HepG2 (cell line): ENCODE measurements at regions not wholly inside any gene's neighbourhood (a gene's known extent, or its start where the extent isn't known, plus 50 kb on each side); places are given as distances from the start of the nearest gene placed in this dataset.

Experiments used
- ATAC-seq: fragments of 200-7000 bp; cut with Tn5 transposase; 3 replicates; pipeline ENCODE4 v1.9.1; 2020; ENCODE audit warnings: mild to moderate bottlenecking, moderate library complexity
- BruUV-seq: library from RNA; stranded (reverse); fragments of 400-500 nt; replicated peaks from 2 replicates; lab custom pipeline; 2021; lab: Mats Ljungman, UMichigan
- CTCF ChIA-PET: fragments of 300-600 bp; formaldehyde crosslinking; extraction: SDS; loops from one replicate; lab custom pipeline; 2021; ENCODE audit warnings: low total read pairs, inconsistent platforms, low intra/inter-chr PET ratio; lab: Yijun Ruan, JAX
- POLR2A ChIA-PET: fragments of 350-600 bp; sonication (Branson Sonifier 250); formaldehyde crosslinking; loops from one replicate; lab custom pipeline; 2020; ENCODE audit warnings: antibody characterized with exemption, inconsistent platforms; lab: Yijun Ruan, JAX
- DNase-seq: peaks from one replicate; pipeline ENCODE4 v3.0.0-alpha.2; 2015; ENCODE audit warnings: low spot score
- FAIRE-seq: peaks from 3 replicates; lab custom pipeline; 2011; peaks lifted over from hg19 to GRCh38; lab: Jason Lieb, UNC
- H2AFZ ChIP-seq: one replicate; pipeline ENCODE4 v1.6.1; 2011; ENCODE audit warnings: low read length, inconsistent platforms
- H3K27ac ChIP-seq: fragments of 300-600 bp; 3 replicates; pipeline ENCODE4 v1.8.0; 2011; ENCODE audit warnings: mixed run types, mild to moderate bottlenecking, mixed read lengths, low read length, inconsistent platforms; ENCODE audit not compliant: insufficient read depth; ENCODE audit errors: extremely low read length
- H3K27me3 ChIP-seq, 2 experiments: fragments of 200-600 bp in 1 of 2; 2 replicates in 1 of 2; 3 replicates in 1 of 2; pipeline versions ENCODE4 v1.6.0 to v1.8.0; 2011; ENCODE audit warnings: low read length in 2 of 2, mild to moderate bottlenecking in 2 of 2, moderate library complexity in 2 of 2, inconsistent platforms in 1 of 2; ENCODE audit not compliant: insufficient read depth in 2 of 2, control insufficient read depth in 1 of 2
- H3K36me3 ChIP-seq, 2 experiments: fragments of 200-600 bp in 1 of 2; replicated peaks in 1 of 2; 2 replicates in 1 of 2; 3 replicates in 1 of 2; pipeline versions ENCODE4 v1.5.1 to v1.8.0; 2011; ENCODE audit warnings: low read length in 2 of 2, inconsistent platforms in 1 of 2; ENCODE audit not compliant: insufficient read depth in 2 of 2, control insufficient read depth in 1 of 2
- H3K4me1 ChIP-seq: 2 replicates; pipeline ENCODE4 v1.5.1; 2012; ENCODE audit warnings: low read length, inconsistent platforms; ENCODE audit not compliant: insufficient read depth
- H3K4me2 ChIP-seq: 2 replicates; pipeline ENCODE4 v1.6.0; 2011; ENCODE audit warnings: low read depth, low read length, inconsistent platforms
- H3K4me3 ChIP-seq, 3 experiments: fragments of 200-600 bp in 1 of 3; sonication (generic), shearing (Covaris generic) in 1 of 3; replicated peaks in 1 of 3; 2 replicates each; pipeline ENCODE4 v1.5.1; 2011 to 2016; ENCODE audit warnings: low read length in 3 of 3, inconsistent platforms in 2 of 3, low read depth in 2 of 3, mild to moderate bottlenecking in 2 of 3, control low read depth in 1 of 3, mixed read lengths in 1 of 3; ENCODE audit not compliant: insufficient read depth in 1 of 3
- H3K79me2 ChIP-seq: one replicate; pipeline ENCODE4 v1.6.1; 2011; ENCODE audit warnings: low read length, inconsistent platforms; ENCODE audit not compliant: insufficient read depth
- H3K9ac ChIP-seq: 2 replicates; pipeline ENCODE4 v1.6.0; 2011; ENCODE audit warnings: mild to moderate bottlenecking, low read depth, low read length, inconsistent platforms; ENCODE audit not compliant: insufficient read depth
- H3K9me3 ChIP-seq: 2 replicates; pipeline ENCODE4 v1.5.1; 2012; ENCODE audit warnings: mild to moderate bottlenecking, low read length
- H4K20me1 ChIP-seq: 2 replicates; pipeline ENCODE4 v1.6.0; 2011; ENCODE audit warnings: inconsistent platforms, mild to moderate bottlenecking, low read length, moderate library complexity; ENCODE audit not compliant: insufficient read depth
- DNMT3B ChIP-seq: conservative IDR thresholded peaks from 2 replicates; pipeline ENCODE4 v1.6.1; 2016; ENCODE audit warnings: missing biosample characterization, control low read depth
- FOXA3 ChIP-seq: IDR thresholded peaks from 2 replicates; pipeline ENCODE4 v1.6.1; 2016; ENCODE audit warnings: missing genetic modification reagents, missing compliant biosample characterization
- NFE2 ChIP-seq: sonication (generic); formaldehyde crosslinking; IDR thresholded peaks from 2 replicates; pipeline ENCODE4 v1.4.0; 2020; ENCODE audit warnings: missing genetic modification reagents
- ZBTB21 ChIP-seq: sonication (generic); formaldehyde crosslinking; IDR thresholded peaks from 2 replicates; pipeline ENCODE4 v1.4.0; 2020; ENCODE audit warnings: missing genetic modification reagents
- ZFX ChIP-seq: sonication (generic); formaldehyde crosslinking; IDR thresholded peaks from 2 replicates; pipeline ENCODE4 v1.4.0; 2020; ENCODE audit warnings: mild to moderate bottlenecking, low read depth, missing genetic modification reagents, moderate library complexity
- WGBS: methylation state at CpG from one replicate; pipeline ENCODE4 v1.1.6; 2017; ENCODE audit warnings: low lambda C conversion rate; 5-methylcytosine and 5-hydroxymethylcytosine counted together
- in situ Hi-C: cut with HindIII; loops from 2 replicates; pipeline ENCODE4 v1.10.0; 2017; ENCODE audit warnings: low pct_unique_long_range_greater_than_20kb; ENCODE audit not compliant: extremely low pct_ligation_motif_present
- intact Hi-C: fragments of 100-400 bp; cut with micrococcal nuclease; formaldehyde crosslinking; loops from one replicate; pipeline ENCODE4 v1.10.0; 2022; ENCODE audit not compliant: unreplicated experiment
- TF ChIP-seq, protein P1 (sequence below): sonication (generic); formaldehyde crosslinking; IDR thresholded peaks from 2 replicates; pipeline ENCODE4; 2020; ENCODE audit warnings: missing genetic modification reagents, mild to moderate bottlenecking, borderline replicate concordance

DNA sequence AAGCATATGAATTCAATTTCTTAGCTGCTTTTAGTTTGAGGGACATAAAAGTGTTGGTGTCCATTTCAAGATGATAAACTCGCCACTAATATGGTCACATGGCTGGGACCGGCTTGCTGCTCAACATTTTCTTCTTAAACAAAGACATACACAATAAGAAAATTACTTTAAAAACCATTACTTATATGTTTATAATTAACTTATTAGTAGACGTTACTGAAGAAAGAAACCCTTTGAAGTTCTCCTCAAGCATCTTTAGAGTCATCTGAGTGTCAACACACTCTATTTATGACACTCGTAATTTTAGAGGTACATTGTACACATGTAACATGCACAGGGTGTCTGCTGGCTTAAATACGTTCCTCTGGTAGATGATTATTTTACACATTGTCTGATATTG is 74.7 kb downstream of the BMP4 start:
- WGBS = 34% methylated on average over 5 of the region's 5 CpGs
- H3K27me3 ChIP-seq = no peaks in the 10 kb centered on the region
- intact Hi-C loops = loop anchor here (10.0 kb wide), 1 partner anchor 63 kb away; no protein-coding TSS in a partner anchor
- H3K4me3 ChIP-seq = peak overlapping the region in 2 of 3 experiments; percentile 13 to 29; a peak in 3 of 6 replicates
- DNase-seq (no peak), ATAC-seq (no peak), FAIRE-seq (no peak)
- no peaks in the 10 kb centered on the region for H3K36me3 ChIP-seq
- peak overlapping the region; percentile 55 for H3K9ac ChIP-seq
- H3K79me2 ChIP-seq = no peaks in the 10 kb centered on the region
- TF ChIP-seq FOXA3 (CRISPR knock-in tag) (peak; percentile 19; the same call in 1 of the 2 replicates), ZFX (CRISPR knock-in tag) (no peak), DNMT3B (CRISPR knock-in tag) (no peak), NFE2 (CRISPR knock-in tag) (no peak), ZBTB21 (CRISPR knock-in tag) (no peak)
- TF ChIP-seq, protein P1, sequence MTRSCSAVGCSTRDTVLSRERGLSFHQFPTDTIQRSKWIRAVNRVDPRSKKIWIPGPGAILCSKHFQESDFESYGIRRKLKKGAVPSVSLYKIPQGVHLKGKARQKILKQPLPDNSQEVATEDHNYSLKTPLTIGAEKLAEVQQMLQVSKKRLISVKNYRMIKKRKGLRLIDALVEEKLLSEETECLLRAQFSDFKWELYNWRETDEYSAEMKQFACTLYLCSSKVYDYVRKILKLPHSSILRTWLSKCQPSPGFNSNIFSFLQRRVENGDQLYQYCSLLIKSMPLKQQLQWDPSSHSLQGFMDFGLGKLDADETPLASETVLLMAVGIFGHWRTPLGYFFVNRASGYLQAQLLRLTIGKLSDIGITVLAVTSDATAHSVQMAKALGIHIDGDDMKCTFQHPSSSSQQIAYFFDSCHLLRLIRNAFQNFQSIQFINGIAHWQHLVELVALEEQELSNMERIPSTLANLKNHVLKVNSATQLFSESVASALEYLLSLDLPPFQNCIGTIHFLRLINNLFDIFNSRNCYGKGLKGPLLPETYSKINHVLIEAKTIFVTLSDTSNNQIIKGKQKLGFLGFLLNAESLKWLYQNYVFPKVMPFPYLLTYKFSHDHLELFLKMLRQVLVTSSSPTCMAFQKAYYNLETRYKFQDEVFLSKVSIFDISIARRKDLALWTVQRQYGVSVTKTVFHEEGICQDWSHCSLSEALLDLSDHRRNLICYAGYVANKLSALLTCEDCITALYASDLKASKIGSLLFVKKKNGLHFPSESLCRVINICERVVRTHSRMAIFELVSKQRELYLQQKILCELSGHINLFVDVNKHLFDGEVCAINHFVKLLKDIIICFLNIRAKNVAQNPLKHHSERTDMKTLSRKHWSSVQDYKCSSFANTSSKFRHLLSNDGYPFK (CRISPR knock-in tag) = no peak
- ChIA-PET CTCF (no interaction called here), POLR2A (interaction anchor here (1.7 kb wide), 1 partner anchor 71 kb away, joined by 4 read pairs; no protein-coding TSS in a partner anchor)
- BruUV-seq = no TSS peak
- no peaks in the 10 kb centered on the region for H4K20me1 ChIP-seq
- H3K4me2 ChIP-seq = peak overlapping the region; percentile 65
- in situ Hi-C loops = no loop called here
- H3K27ac ChIP-seq = peak overlapping the region; percentile 77
- peak overlapping the region; percentile 62 for H2AFZ ChIP-seq
- peaks cover 72% of the 10 kb centered on the region for H3K4me1 ChIP-seq
- no peaks in the 10 kb centered on the region for H3K9me3 ChIP-seq
